SK-N-SH (cell line): ENCODE measurements at regions not wholly inside any gene's neighbourhood (a gene's known extent, or its start where the extent isn't known, plus 50 kb on each side); places are given as distances from the start of the nearest gene placed in this dataset.

ENCODE experiments used
- CTCF ChIA-PET: fragments of 300-600, 350-600 bp; formaldehyde crosslinking; extraction: SDS; loops from one replicate; lab custom pipeline; 2021; lab: Yijun Ruan, JAX
- POLR2A ChIA-PET: fragments of 350-600 bp; sonication (Branson Sonifier 250); formaldehyde crosslinking; extraction: SDS; loops from one replicate; lab custom pipeline; 2020; ENCODE audit warnings: antibody characterized with exemption, inconsistent platforms; lab: Yijun Ruan, JAX
- DNase-seq: peaks from one replicate; pipeline ENCODE4 v3.0.0; 2012
- H2AFZ ChIP-seq: fragments of 200-600 bp; sonication (generic); 2 replicates; pipeline ENCODE4 v1.8.1; 2016; ENCODE audit warnings: antibody characterized with exemption, mild to moderate bottlenecking, low read depth
- H3F3A ChIP-seq: fragments of 200-600 bp; sonication (generic); replicated peaks from 2 replicates; pipeline ENCODE3; 2016; ENCODE audit warnings: antibody characterized with exemption, mild to moderate bottlenecking; ENCODE audit not compliant: insufficient read depth
- H3K27ac ChIP-seq, 2 experiments: fragments of 200-500 bp in 1 of 2; fragments of 200-600 bp in 1 of 2; sonication (Bioruptor generic) in 1 of 2; sonication (generic), shearing (Covaris generic) in 1 of 2; 2 replicates each; pipeline versions ENCODE4 v1.5.1 to v1.6.1; 2014 to 2016; ENCODE audit warnings: low read depth in 2 of 2, inconsistent platforms in 1 of 2, low read length in 1 of 2, mild to moderate bottlenecking in 1 of 2, mixed read lengths in 1 of 2
- H3K27me3 ChIP-seq: fragments of 200-600 bp; sonication (generic), shearing (Covaris generic); 2 replicates; pipeline ENCODE4 v1.6.1; 2016; ENCODE audit warnings: mixed run types; ENCODE audit not compliant: insufficient read depth
- H3K36me3 ChIP-seq, 2 experiments: fragments of 200-500 bp in 1 of 2; fragments of 200-600 bp in 1 of 2; sonication (Bioruptor generic) in 1 of 2; sonication (generic) in 1 of 2; replicated peaks in 1 of 2; 2 replicates each; pipeline versions ENCODE3 to v1.5.1; 2014 to 2016; ENCODE audit warnings: low read length in 1 of 2, mild to moderate bottlenecking in 1 of 2; ENCODE audit not compliant: insufficient read depth in 2 of 2, control insufficient read depth in 1 of 2
- H3K4me1 ChIP-seq, 2 experiments: fragments of 200-500 bp in 1 of 2; fragments of 200-600 bp in 1 of 2; sonication (Bioruptor generic) in 1 of 2; sonication (generic), shearing (Covaris generic) in 1 of 2; 2 replicates each; pipeline versions ENCODE4 v1.5.1 to v1.6.1; 2014 to 2016; ENCODE audit warnings: low read depth in 1 of 2, low read length in 1 of 2, mixed run types in 1 of 2; ENCODE audit not compliant: insufficient read depth in 2 of 2, control insufficient read depth in 1 of 2
- H3K4me2 ChIP-seq: fragments of 200-600 bp; sonication (generic), shearing (Covaris generic); 2 replicates; pipeline ENCODE4 v1.6.1; 2017; ENCODE audit warnings: mixed run types
- H3K4me3 ChIP-seq, 2 experiments: fragments of 200-500 bp in 1 of 2; fragments of 200-600 bp in 1 of 2; sonication (Bioruptor generic) in 1 of 2; sonication (generic), shearing (Covaris generic) in 1 of 2; 2 replicates each; pipeline versions ENCODE4 v1.5.1 to v1.8.1; 2014 to 2016; ENCODE audit warnings: low read depth in 2 of 2, inconsistent platforms in 1 of 2, low read length in 1 of 2, mild to moderate bottlenecking in 1 of 2, mixed read lengths in 1 of 2, moderate library complexity in 1 of 2
- H3K79me2 ChIP-seq: fragments of 200-600 bp; sonication (generic); 2 replicates; pipeline ENCODE4 v1.8.1; 2017; ENCODE audit warnings: mild to moderate bottlenecking; ENCODE audit not compliant: insufficient read depth
- H3K9ac ChIP-seq: fragments of 200-600 bp; sonication (generic); 2 replicates; pipeline ENCODE4 v1.6.1; 2017; ENCODE audit warnings: mixed run types
- H3K9me2 ChIP-seq: fragments of 200-600 bp; sonication (generic); 2 replicates; pipeline ENCODE4 v1.6.1; 2017; ENCODE audit warnings: mixed run types
- H3K9me3 ChIP-seq: fragments of 200-600 bp; sonication (generic); 2 replicates; pipeline ENCODE4 v1.6.1; 2017; ENCODE audit warnings: mixed run types, mild to moderate bottlenecking, moderate library complexity
- H4K20me1 ChIP-seq: fragments of 200-600 bp; sonication (generic); 2 replicates; pipeline ENCODE4 v1.6.1; 2017; ENCODE audit warnings: mild to moderate bottlenecking, mixed run types; ENCODE audit not compliant: insufficient read depth
- CHD2 ChIP-seq: fragments of 150-350 bp; IDR thresholded peaks from 2 replicates; pipeline ENCODE4 v1.6.1; 2018; ENCODE audit warnings: low read length; ENCODE audit not compliant: partially characterized antibody
- ELF1 ChIP-seq: IDR thresholded peaks from 2 replicates; pipeline ENCODE4 v1.4.0; 2012
- EZH2phosphoT487 ChIP-seq: fragments of 200-600 bp; sonication (generic); IDR thresholded peaks from 2 replicates; pipeline ENCODE4 v1.6.1; 2017; ENCODE audit warnings: low read depth, mixed run types, mild to moderate bottlenecking, antibody characterized with exemption, moderate library complexity, borderline replicate concordance
- FOSL2 ChIP-seq: IDR thresholded peaks from 2 replicates; pipeline ENCODE4 v1.4.0; 2012; ENCODE audit warnings: low read depth, mild to moderate bottlenecking, moderate library complexity, borderline replicate concordance
- FOXJ3 ChIP-seq: sonication (generic); formaldehyde crosslinking; IDR thresholded peaks from 2 replicates; pipeline ENCODE4 v1.5.1; 2020; ENCODE audit warnings: mild to moderate bottlenecking, missing genetic modification reagents
- FOXM1 ChIP-seq: IDR thresholded peaks from 2 replicates; pipeline ENCODE4 v1.4.0; 2012; ENCODE audit warnings: low read depth, mild to moderate bottlenecking
- GABPA ChIP-seq: IDR thresholded peaks from 2 replicates; pipeline ENCODE4 v1.4.0; 2012; ENCODE audit warnings: low read depth, mild to moderate bottlenecking
- JUND ChIP-seq: IDR thresholded peaks from 2 replicates; pipeline ENCODE4 v1.4.0; 2012
- MEF2A ChIP-seq: IDR thresholded peaks from 2 replicates; pipeline ENCODE4 v1.4.0; 2012; ENCODE audit warnings: low read depth, borderline replicate concordance
- MXI1 ChIP-seq: IDR thresholded peaks from 2 replicates; pipeline ENCODE4 v1.6.1; 2012; ENCODE audit warnings: mild to moderate bottlenecking, low read depth, low read length, improper control_type of control experiment
- NFIC ChIP-seq: IDR thresholded peaks from 2 replicates; pipeline ENCODE4 v1.4.0; 2012; ENCODE audit warnings: borderline replicate concordance
- NRF1 ChIP-seq: IDR thresholded peaks from 2 replicates; pipeline ENCODE4 v1.6.1; 2012; ENCODE audit warnings: low read depth, mild to moderate bottlenecking, low read length
- RCOR1 ChIP-seq: fragments of 150-350 bp; IDR thresholded peaks from 2 replicates; pipeline ENCODE4 v1.6.1; 2017; ENCODE audit warnings: antibody characterized with exemption, low read length
- RFX5 ChIP-seq: IDR thresholded peaks from 2 replicates; pipeline ENCODE4 v1.6.1; 2012; ENCODE audit warnings: mild to moderate bottlenecking, improper control_type of control experiment, low read length
- RXRA ChIP-seq: IDR thresholded peaks from 2 replicates; pipeline ENCODE4 v1.4.0; 2012; ENCODE audit warnings: low read depth, mild to moderate bottlenecking, borderline replicate concordance
- SMC3 ChIP-seq: IDR thresholded peaks from 2 replicates; pipeline ENCODE4 v1.6.1; 2012; ENCODE audit warnings: low read depth, low read length, improper control_type of control experiment
- USF1 ChIP-seq: IDR thresholded peaks from 2 replicates; pipeline ENCODE4 v1.4.0; 2012; ENCODE audit warnings: low read depth, borderline replicate concordance
- YY1 ChIP-seq: IDR thresholded peaks from 2 replicates; pipeline ENCODE4 v1.4.0; 2012; ENCODE audit warnings: low read depth, mild to moderate bottlenecking
- WGBS: methylation state at CpG from one replicate; pipeline ENCODE4 v1.1.6; 2017; ENCODE audit warnings: low lambda C conversion rate; 5-methylcytosine and 5-hydroxymethylcytosine counted together
- TF ChIP-seq, protein P1 (sequence below): fragments of 150-350 bp; IDR thresholded peaks from 2 replicates; pipeline ENCODE4 v1.6.1; 2016; ENCODE audit warnings: mild to moderate bottlenecking, low read depth, low read length
- TF ChIP-seq, protein P2 (sequence below): IDR thresholded peaks from 2 replicates; pipeline ENCODE4 v1.4.0; 2012; ENCODE audit warnings: low read depth
- TF ChIP-seq, protein P3 (sequence below): fragments of 150-350 bp; IDR thresholded peaks from 2 replicates; pipeline ENCODE4 v1.6.1; 2017; ENCODE audit warnings: antibody characterized with exemption, low read length, low read depth, borderline replicate concordance
- TF ChIP-seq, protein P4 (sequence below): IDR thresholded peaks from 2 replicates; pipeline ENCODE4 v1.6.1; 2012; ENCODE audit warnings: mild to moderate bottlenecking, low read depth, low read length, moderate library complexity

DNA sequence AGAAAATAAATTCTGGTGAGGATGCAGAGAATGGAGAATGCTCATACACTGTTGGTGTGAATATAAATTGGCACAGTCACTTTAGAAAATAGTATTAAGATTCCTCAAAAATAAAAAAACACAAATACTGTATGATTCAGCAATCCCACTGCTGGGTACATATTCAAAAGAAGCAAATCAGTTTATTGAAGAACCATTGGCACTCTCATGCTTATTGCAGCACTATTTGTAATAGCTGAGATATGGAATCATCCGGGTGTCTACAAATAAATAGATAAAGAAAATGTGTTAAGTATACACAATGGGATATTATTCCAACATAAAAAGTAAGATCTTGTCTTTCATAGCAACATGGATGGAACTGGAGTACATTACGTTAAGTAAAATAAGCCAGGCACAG is 579.4 kb upstream of the SEL1L start (continued):
- TF ChIP-seq, protein P1, sequence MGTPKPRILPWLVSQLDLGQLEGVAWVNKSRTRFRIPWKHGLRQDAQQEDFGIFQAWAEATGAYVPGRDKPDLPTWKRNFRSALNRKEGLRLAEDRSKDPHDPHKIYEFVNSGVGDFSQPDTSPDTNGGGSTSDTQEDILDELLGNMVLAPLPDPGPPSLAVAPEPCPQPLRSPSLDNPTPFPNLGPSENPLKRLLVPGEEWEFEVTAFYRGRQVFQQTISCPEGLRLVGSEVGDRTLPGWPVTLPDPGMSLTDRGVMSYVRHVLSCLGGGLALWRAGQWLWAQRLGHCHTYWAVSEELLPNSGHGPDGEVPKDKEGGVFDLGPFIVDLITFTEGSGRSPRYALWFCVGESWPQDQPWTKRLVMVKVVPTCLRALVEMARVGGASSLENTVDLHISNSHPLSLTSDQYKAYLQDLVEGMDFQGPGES = no peak
- TF ChIP-seq FOSL2 (no peak), RCOR1 (no peak), FOXJ3 (CRISPR knock-in tag) (no peak)
- TF ChIP-seq, protein P2, sequence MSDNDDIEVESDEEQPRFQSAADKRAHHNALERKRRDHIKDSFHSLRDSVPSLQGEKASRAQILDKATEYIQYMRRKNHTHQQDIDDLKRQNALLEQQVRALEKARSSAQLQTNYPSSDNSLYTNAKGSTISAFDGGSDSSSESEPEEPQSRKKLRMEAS = no peak

- CTCF ChIA-PET = interaction anchor here (1.2 kb wide), 1 partner anchor 123 kb away, joined by 3 read pairs; no protein-coding TSS in a partner anchor
- no peak overlapping the region for H3K4me2 ChIP-seq
Measured at GRCh38 chr14:82113710-82114109, 580.1 kb upstream of the SEL1L start.

More at GRCh38 chr14:82113710-82114109, 580.1 kb upstream of the SEL1L start:
- 0% methylated on average over 1 of the region's 1 CpG for WGBS
- Histone ChIP-seq H3K4me3 (no peak overlapping the region), H3K9me3 (no peaks in the 10 kb centered on the region), H3K9me2 (no peaks in the 10 kb centered on the region), H2AFZ (no peak overlapping the region), H3K79me2 (no peaks in the 10 kb centered on the region), H3K9ac (no peak overlapping the region), H3K27ac (no peak overlapping the region), H3K27me3 (no peaks in the 10 kb centered on the region), H3F3A (no peaks in the 10 kb centered on the region), H3K36me3 (no peaks in the 10 kb centered on the region), H4K20me1 (no peaks in the 10 kb centered on the region), H3K4me1 (no peaks in the 10 kb centered on the region)
- TF ChIP-seq, protein P3, sequence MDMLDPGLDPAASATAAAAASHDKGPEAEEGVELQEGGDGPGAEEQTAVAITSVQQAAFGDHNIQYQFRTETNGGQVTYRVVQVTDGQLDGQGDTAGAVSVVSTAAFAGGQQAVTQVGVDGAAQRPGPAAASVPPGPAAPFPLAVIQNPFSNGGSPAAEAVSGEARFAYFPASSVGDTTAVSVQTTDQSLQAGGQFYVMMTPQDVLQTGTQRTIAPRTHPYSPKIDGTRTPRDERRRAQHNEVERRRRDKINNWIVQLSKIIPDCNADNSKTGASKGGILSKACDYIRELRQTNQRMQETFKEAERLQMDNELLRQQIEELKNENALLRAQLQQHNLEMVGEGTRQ = no peak
- TF ChIP-seq MEF2A (no peak), YY1 (no peak), RCOR1 (no peak), RFX5 (no peak), EZH2phosphoT487 (no peak), SMC3 (no peak), GABPA (no peak), MXI1 (no peak), RXRA (no peak), USF1 (no peak), CHD2 (no peak), FOSL2 (no peak), ELF1 (no peak), NRF1 (no peak), JUND (no peak), FOXM1 (no peak), NFIC (no peak)
- TF ChIP-seq, protein P4, sequence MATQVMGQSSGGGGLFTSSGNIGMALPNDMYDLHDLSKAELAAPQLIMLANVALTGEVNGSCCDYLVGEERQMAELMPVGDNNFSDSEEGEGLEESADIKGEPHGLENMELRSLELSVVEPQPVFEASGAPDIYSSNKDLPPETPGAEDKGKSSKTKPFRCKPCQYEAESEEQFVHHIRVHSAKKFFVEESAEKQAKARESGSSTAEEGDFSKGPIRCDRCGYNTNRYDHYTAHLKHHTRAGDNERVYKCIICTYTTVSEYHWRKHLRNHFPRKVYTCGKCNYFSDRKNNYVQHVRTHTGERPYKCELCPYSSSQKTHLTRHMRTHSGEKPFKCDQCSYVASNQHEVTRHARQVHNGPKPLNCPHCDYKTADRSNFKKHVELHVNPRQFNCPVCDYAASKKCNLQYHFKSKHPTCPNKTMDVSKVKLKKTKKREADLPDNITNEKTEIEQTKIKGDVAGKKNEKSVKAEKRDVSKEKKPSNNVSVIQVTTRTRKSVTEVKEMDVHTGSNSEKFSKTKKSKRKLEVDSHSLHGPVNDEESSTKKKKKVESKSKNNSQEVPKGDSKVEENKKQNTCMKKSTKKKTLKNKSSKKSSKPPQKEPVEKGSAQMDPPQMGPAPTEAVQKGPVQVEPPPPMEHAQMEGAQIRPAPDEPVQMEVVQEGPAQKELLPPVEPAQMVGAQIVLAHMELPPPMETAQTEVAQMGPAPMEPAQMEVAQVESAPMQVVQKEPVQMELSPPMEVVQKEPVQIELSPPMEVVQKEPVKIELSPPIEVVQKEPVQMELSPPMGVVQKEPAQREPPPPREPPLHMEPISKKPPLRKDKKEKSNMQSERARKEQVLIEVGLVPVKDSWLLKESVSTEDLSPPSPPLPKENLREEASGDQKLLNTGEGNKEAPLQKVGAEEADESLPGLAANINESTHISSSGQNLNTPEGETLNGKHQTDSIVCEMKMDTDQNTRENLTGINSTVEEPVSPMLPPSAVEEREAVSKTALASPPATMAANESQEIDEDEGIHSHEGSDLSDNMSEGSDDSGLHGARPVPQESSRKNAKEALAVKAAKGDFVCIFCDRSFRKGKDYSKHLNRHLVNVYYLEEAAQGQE = no peak
- TF ChIP-seq, protein P1 = no peak
- POLR2A ChIA-PET = no interaction called here
- no peak for DNase-seq
